GM12874 (cell line): ENCODE measurements at regions not wholly inside any gene's neighbourhood (a gene's known extent, or its start where the extent isn't known, plus 50 kb on each side); places are given as distances from the start of the nearest gene placed in this dataset.

ENCODE experiments used
- TF ChIP-seq, protein P1 (sequence below): IDR thresholded peaks from 2 replicates; pipeline ENCODE4 v1.5.1; 2011; ENCODE audit warnings: low read depth, mild to moderate bottlenecking, control low read depth, low read length, moderate library complexity; ENCODE audit not compliant: insufficient read depth

DNA sequence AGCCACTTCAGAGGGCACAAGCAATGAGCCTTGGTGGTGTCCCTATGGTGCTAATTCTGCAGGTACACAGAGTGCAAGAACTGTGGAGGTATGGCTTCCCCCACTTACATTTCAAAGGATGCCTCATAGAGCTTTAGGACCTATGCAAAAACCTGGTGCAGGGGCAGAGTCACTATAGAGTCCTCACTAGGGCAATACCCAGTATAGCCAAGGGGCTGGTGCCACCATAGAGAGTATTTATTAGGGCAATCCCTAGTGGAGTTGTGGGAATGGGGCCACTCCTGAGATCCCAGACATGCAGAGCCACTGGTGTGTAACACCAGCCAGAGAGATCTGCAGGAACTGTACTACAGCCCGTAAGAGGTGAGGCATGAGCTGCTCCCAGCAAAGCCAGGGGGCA, 312.2 kb downstream of the SLC4A3 start:
- TF ChIP-seq, protein P1, sequence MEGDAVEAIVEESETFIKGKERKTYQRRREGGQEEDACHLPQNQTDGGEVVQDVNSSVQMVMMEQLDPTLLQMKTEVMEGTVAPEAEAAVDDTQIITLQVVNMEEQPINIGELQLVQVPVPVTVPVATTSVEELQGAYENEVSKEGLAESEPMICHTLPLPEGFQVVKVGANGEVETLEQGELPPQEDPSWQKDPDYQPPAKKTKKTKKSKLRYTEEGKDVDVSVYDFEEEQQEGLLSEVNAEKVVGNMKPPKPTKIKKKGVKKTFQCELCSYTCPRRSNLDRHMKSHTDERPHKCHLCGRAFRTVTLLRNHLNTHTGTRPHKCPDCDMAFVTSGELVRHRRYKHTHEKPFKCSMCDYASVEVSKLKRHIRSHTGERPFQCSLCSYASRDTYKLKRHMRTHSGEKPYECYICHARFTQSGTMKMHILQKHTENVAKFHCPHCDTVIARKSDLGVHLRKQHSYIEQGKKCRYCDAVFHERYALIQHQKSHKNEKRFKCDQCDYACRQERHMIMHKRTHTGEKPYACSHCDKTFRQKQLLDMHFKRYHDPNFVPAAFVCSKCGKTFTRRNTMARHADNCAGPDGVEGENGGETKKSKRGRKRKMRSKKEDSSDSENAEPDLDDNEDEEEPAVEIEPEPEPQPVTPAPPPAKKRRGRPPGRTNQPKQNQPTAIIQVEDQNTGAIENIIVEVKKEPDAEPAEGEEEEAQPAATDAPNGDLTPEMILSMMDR = no peak

DNA sequence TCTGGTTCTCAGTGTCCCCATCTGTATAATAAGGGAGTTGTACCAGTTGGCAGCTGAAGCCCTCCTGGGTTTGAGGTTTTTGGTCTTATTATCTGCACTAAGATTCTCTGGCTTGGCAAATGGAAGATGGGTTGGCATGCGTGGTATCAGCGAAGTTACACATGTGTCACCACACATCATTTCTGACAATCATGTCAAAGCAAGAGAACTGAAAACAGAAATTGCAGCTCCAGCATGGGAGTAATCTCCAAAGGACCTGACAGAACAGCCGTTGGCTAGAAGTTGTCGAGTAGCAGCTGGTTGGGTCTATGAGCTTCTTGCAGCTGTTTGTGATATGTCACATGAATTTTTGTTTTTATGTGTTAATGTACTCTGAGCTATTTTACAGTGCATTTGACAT, 317.4 kb downstream of the SLC4A3 start:
- TF ChIP-seq, protein P1 = no peak

DNA sequence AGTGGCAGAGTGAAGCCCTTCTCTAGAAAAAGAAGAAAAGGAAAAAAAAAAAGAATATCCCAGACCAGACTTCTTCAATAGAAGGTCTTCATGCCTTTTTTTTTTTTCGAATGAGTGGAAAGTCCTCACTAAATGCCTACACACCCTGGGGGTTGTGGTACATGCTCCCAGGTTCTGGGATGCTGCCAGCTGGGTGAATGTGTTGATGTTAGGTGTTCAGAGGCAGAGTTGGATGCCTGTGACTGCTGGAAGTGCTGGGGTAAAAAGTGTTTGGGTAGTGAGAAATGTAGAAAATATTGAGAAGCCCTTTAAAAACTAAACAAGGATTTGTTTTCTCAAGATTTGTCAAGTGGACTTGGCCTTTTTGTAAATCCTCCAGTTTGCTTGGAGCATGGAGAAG, 318.6 kb downstream of the SLC4A3 start:
- TF ChIP-seq, protein P1 = no peak

DNA sequence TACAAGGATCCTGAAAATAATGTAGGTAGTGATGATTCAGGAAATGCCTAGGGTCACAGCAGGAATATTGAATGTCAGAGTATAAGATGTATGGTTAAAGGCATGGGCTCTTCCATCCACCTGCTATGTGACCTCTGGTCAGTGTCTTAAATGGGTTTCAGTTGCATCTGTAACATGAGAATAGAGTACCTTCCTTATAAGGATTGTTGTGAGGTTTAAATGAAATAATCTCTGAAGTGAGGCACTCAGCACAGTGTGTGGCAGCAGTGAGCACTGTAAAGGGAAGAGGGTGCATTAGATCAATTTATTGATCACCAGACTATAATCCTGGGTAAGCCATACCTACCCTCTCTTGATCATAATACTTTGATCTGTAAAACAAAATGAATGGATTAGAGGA, 319.1 kb downstream of the SLC4A3 start:
- TF ChIP-seq, protein P1 = no peak

DNA sequence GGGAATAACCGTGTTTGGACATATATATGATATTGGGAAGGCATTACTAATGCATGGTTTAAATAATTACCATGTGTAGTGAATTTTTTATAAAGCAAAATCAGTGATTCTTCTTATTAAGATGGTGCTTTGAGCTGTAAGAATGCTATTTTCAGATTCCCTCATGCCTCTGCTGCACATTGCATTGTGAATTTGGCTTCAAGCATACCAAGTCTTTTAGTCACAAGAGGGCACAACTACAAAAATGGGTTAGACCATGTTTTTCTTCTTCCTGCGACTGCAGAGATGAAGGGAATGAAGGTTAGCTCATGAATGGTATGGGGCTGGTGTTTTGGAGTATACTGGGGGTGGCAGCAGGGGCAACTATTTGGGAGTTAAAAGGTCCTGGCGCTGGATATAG, 320.1 kb downstream of the SLC4A3 start:
- TF ChIP-seq, protein P1 = no peak

DNA sequence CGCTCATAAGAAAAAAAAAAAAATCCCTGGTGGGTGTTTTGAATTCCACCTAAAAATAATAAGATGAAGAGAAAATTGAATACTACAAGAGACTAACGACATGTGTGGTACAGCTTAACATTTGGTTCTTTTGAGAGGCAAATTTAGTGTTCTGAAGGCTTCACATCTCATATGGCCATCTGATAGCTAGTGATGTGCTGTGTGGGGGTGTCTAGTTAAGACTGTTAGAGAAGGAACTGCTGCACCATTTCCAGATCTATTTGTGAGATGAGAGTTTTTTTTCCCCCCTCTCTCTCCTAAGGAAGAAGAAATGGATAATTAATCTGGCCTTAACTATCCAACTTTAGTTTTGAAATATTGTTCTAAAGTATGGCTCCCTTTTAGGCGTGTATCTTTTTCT, 321.6 kb downstream of the SLC4A3 start:
- TF ChIP-seq, protein P1 = no peak

DNA sequence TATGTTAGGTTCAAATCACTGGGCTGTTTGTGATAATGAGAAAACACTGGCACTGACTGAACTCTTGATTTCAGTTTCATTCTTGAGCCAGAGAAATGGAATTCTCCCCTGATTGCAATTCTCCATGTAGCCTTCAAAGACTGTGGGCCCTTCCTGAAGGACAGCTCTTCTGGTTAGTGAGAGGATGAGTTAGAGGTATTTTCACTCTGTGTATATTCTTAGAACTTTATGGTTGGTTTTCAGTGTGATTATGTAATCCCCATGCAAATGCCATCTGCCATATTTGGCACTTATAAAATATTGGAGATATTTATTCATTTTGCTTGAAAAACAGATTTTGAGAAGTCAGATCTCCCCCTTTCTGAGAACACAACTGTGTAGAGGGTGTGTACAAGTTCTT, 323.7 kb downstream of the SLC4A3 start:
- TF ChIP-seq, protein P1 = no peak

DNA sequence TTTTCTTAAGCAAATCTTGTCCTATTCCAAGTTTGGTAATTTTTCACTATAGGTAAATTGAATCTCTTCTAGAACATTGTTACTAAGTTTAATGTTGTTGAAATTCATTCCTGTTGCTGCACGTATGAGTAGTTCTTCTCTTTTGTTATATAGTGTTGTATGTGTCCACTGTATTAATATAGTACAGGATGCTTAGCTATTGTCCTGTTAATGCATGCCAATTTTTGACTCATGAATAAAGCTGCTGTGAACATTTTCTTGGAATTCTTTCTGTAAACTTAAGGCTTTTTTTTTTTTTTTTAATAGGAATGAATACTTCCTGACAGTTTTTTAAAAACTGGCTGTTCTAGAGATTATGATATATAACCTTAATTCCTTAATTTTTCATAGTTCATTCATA, 326.9 kb downstream of the SLC4A3 start:
- TF ChIP-seq, protein P1 = no peak
